ENCODE measurements at regions not wholly inside any gene's neighbourhood (a gene's known extent, or its start where the extent isn't known, plus 50 kb on each side); places are given as distances from the start of the nearest gene placed in this dataset.
"Not testable (repeated sequence)": the region's sequence is repeated elsewhere in the genome, so short reads cannot be mapped to it uniquely, and the experiment has no call there.

DNA sequence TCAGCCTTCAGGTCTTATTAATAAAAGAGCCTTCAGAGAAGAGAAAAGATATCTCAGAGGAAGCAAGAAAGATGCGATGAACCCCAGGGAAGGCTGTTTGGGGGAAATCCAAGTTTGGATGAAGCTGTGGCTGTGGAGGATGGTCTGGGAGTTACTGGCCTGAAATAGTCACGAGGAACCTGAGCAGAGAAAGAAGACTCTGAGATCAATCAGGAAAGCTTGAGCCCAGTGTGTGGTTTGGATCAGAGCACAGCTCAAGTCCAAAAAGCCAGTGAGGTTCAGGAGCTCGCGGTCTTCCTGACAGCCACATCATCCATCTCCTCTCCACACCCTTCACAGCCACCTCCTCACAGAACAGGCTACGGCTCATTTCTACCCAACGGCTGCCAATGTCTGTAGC, 87.4 kb upstream of the SERPINE2 start:
- Histone ChIP-seq H3K36me3 (ENCODE audit: control insufficient read depth in 3 of 3, insufficient read depth in 2 of 3, low read depth in 1 of 3, low read length in 3 of 3) (no peaks in the 10 kb centered on the region), H3K27me3 (ENCODE audit: control insufficient read depth in 3 of 3, insufficient read depth in 3 of 3, low read length in 3 of 3) (no peaks in the 10 kb centered on the region), H3K27ac (ENCODE audit: low read depth in 1 of 3, low read length in 2 of 3) (no peak overlapping the region), H3K4me1 (ENCODE audit: control insufficient read depth in 3 of 3, insufficient read depth in 2 of 3, low read depth in 1 of 3, low read length in 2 of 3) (peaks cover 0 to 2% (median 0%) of the 10 kb centered on the region in 3 donors), H3K4me3 (ENCODE audit: low read depth in 1 of 3, low read length in 3 of 3) (no peak overlapping the region), H3K9me3 (ENCODE audit: control insufficient read depth in 2 of 2, insufficient read depth in 1 of 2, low read depth in 1 of 2, low read length in 1 of 2) (peaks cover 0 to 4% of the 10 kb centered on the region in 2 donors)
- FAIRE-seq (no peak), DNase-seq (no peak)
- WGBS, 3 donors = 76 to 90% (median 89%) methylated on average over 6 of the region's 6 CpGs

- Histone ChIP-seq H3K36me3 (ENCODE audit: control insufficient read depth in 3 of 3, insufficient read depth in 2 of 3, low read depth in 1 of 3, low read length in 3 of 3) (no peaks in the 10 kb centered on the region), H3K4me3 (ENCODE audit: low read depth in 1 of 3, low read length in 3 of 3) (no peak overlapping the region), H3K27me3 (ENCODE audit: control insufficient read depth in 3 of 3, insufficient read depth in 3 of 3, low read length in 3 of 3) (no peaks in the 10 kb centered on the region), H3K27ac (ENCODE audit: low read depth in 1 of 3, low read length in 2 of 3) (no peak overlapping the region), H3K4me1 (ENCODE audit: control insufficient read depth in 3 of 3, insufficient read depth in 2 of 3, low read depth in 1 of 3, low read length in 2 of 3) (peaks cover 0 to 2% (median 0%) of the 10 kb centered on the region in 3 donors), H3K9me3 (ENCODE audit: control insufficient read depth in 2 of 2, insufficient read depth in 1 of 2, low read depth in 1 of 2, low read length in 1 of 2) (peaks cover 0 to 4% of the 10 kb centered on the region in 2 donors)
- no peak for DNase-seq
- WGBS, 3 donors = 42 to 86% (median 71%) methylated on average over 5 of the region's 5 CpGs
- FAIRE-seq = no peak
Measured at GRCh38 chr2:224126003-224126402, 86.9 kb upstream of the SERPINE2 start.

GRCh38 chr2:224122542-224122941, 83.5 kb upstream of the SERPINE2 start:
- FAIRE-seq (no peak), DNase-seq (peak in 1 of 2 donors; percentile 23)
- no peak overlapping the region for H3K4me3 ChIP-seq (ENCODE audit: low read depth in 1 of 3, low read length in 3 of 3)
- no peaks in the 10 kb centered on the region for H3K36me3 ChIP-seq (ENCODE audit: control insufficient read depth in 3 of 3, insufficient read depth in 2 of 3, low read depth in 1 of 3, low read length in 3 of 3)
- peaks cover 0 to 2% (median 0%) of the 10 kb centered on the region in 3 donors for H3K4me1 ChIP-seq (ENCODE audit: control insufficient read depth in 3 of 3, insufficient read depth in 2 of 3, low read depth in 1 of 3, low read length in 2 of 3)
- no peaks in the 10 kb centered on the region for H3K27me3 ChIP-seq (ENCODE audit: control insufficient read depth in 3 of 3, insufficient read depth in 3 of 3, low read length in 3 of 3)
- peaks cover 0 to 7% of the 10 kb centered on the region in 2 donors for H3K9me3 ChIP-seq (ENCODE audit: control insufficient read depth in 2 of 2, insufficient read depth in 1 of 2, low read depth in 1 of 2, low read length in 1 of 2)
- no peak overlapping the region for H3K27ac ChIP-seq (ENCODE audit: low read depth in 1 of 3, low read length in 2 of 3)

DNA sequence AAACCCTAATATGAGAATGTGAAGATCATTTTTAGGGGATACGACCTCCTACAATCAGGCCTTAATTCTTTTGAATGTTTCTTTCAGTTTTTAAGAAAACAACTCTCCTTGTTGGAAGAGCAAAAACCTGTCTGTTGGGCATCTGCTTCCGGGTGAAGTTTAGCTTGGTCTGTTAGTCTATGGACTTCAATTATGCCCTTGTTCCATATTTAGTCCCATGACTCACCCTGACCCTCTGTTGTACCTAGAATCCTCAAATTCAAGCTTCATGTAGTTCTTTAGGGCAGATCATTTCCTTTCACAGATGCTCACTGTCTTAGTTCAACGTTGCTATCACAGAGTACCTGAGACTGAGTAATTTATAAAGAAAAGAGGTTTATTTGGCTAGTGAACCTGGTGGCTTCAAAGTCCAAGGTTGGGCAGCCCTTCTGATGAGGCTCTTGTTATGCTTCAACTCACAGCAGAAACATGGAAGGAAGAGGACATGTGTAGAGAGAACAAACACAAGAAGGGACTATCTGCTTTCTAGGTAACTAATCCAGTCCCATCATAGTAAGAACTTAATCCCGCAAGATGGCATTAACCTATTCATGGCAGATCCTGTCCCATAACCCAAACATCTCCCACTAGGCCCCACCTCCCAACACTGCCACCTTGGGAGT, 82.5 kb upstream of the SERPINE2 start:
- 79 to 88% (median 80%) methylated on average over 4 of the region's 4 CpGs for WGBS, 3 donors
- no peak overlapping the region for H3K27ac ChIP-seq (ENCODE audit: low read depth in 1 of 3, low read length in 2 of 3)
- FAIRE-seq (no peak), DNase-seq (no peak)
- H3K4me3 ChIP-seq (ENCODE audit: low read depth in 1 of 3, low read length in 3 of 3) = no peak overlapping the region
- peaks cover 0 to 2% (median 0%) of the 10 kb centered on the region in 3 donors for H3K4me1 ChIP-seq (ENCODE audit: control insufficient read depth in 3 of 3, insufficient read depth in 2 of 3, low read depth in 1 of 3, low read length in 2 of 3)
- H3K27me3 ChIP-seq (ENCODE audit: control insufficient read depth in 3 of 3, insufficient read depth in 3 of 3, low read length in 3 of 3) = no peaks in the 10 kb centered on the region
- H3K36me3 ChIP-seq (ENCODE audit: control insufficient read depth in 3 of 3, insufficient read depth in 2 of 3, low read depth in 1 of 3, low read length in 3 of 3) = no peaks in the 10 kb centered on the region
- peaks cover 0 to 7% of the 10 kb centered on the region in 2 donors for H3K9me3 ChIP-seq (ENCODE audit: control insufficient read depth in 2 of 2, insufficient read depth in 1 of 2, low read depth in 1 of 2, low read length in 1 of 2)

DNA sequence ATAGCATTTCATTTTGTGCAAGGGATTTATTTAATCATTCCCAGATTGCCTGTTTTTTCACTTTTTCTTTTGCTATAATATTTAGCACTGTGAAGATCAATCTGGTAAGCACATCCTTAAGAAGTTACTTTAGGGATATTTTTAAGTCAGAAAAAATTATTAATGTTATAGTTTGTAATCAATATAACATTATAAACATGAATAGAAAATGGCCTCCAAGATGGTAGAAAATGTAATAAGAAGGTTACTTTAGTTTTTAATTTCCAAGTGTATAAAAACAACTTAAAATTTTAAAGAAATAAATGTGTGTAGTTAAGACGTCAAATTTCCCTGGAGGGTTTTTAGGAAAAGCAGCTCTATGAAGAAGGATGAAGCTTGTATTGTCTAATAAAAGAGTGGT, 81.9 kb upstream of the SERPINE2 start:
- 88 to 100% (median 98%) methylated on average over 1 of the region's 1 CpG for WGBS, 3 donors
- no peak for DNase-seq
- peak; percentile 15 for FAIRE-seq

DNA sequence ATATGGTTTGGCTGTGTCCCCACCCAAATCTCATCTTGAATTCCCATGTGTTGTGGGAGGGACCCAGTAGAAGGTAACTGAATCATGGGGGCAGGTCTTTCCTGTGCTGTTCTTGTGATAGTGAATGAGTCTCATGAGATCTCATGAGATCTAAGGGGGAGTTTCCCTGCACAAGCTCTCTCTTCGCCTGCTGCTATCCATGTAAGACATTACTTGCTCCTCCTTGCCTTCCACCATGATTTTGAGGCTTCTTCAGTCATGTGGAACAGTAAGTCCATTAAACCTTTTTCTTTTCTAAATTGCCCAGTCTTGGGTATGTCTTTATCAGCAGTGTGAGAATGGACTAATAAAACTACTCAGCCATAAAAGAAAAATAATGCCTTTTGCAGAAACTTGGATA, 80.8 kb upstream of the SERPINE2 start:
- H3K27ac ChIP-seq (ENCODE audit: low read depth in 1 of 3, low read length in 2 of 3); H3K36me3 ChIP-seq (ENCODE audit: control insufficient read depth in 3 of 3, insufficient read depth in 2 of 3, low read depth in 1 of 3, low read length in 3 of 3); FAIRE-seq; H3K4me1 ChIP-seq (ENCODE audit: control insufficient read depth in 3 of 3, insufficient read depth in 2 of 3, low read depth in 1 of 3, low read length in 2 of 3); H3K27me3 ChIP-seq (ENCODE audit: control insufficient read depth in 3 of 3, insufficient read depth in 3 of 3, low read length in 3 of 3); DNase-seq; H3K9me3 ChIP-seq (ENCODE audit: control insufficient read depth in 2 of 2, insufficient read depth in 1 of 2, low read depth in 1 of 2, low read length in 1 of 2); H3K4me3 ChIP-seq (ENCODE audit: low read depth in 1 of 3, low read length in 3 of 3): not testable (repeated sequence)
- WGBS, 3 donors = 86 to 97% (median 90%) methylated on average over 1 of the region's 1 CpG

More for the DNA sequence above, 81.9 kb upstream of the SERPINE2 start:
- Histone ChIP-seq H3K27me3 (ENCODE audit: control insufficient read depth in 3 of 3, insufficient read depth in 3 of 3, low read length in 3 of 3) (no peaks in the 10 kb centered on the region), H3K4me3 (ENCODE audit: low read depth in 1 of 3, low read length in 3 of 3) (no peak overlapping the region), H3K9me3 (ENCODE audit: control insufficient read depth in 2 of 2, insufficient read depth in 1 of 2, low read depth in 1 of 2, low read length in 1 of 2) (peaks cover 0 to 7% of the 10 kb centered on the region in 2 donors), H3K4me1 (ENCODE audit: control insufficient read depth in 3 of 3, insufficient read depth in 2 of 3, low read depth in 1 of 3, low read length in 2 of 3) (no peaks in the 10 kb centered on the region), H3K27ac (ENCODE audit: low read depth in 1 of 3, low read length in 2 of 3) (no peak overlapping the region), H3K36me3 (ENCODE audit: control insufficient read depth in 3 of 3, insufficient read depth in 2 of 3, low read depth in 1 of 3, low read length in 3 of 3) (no peaks in the 10 kb centered on the region)

GRCh38 chr2:224114428-224114827, 75.3 kb upstream of the SERPINE2 start:
- no peak overlapping the region for H3K4me3 ChIP-seq (ENCODE audit: low read depth in 1 of 3, low read length in 3 of 3)
- DNase-seq (no peak), FAIRE-seq (no peak)
- no peaks in the 10 kb centered on the region for H3K36me3 ChIP-seq (ENCODE audit: control insufficient read depth in 3 of 3, insufficient read depth in 2 of 3, low read depth in 1 of 3, low read length in 3 of 3)
- 46 to 66% (median 64%) methylated on average over 2 of the region's 2 CpGs for whole genome bisulfite sequencing, 3 donors
- no peak overlapping the region for H3K27ac ChIP-seq (ENCODE audit: low read depth in 1 of 3, low read length in 2 of 3)
- H3K9me3 ChIP-seq (ENCODE audit: control insufficient read depth in 2 of 2, insufficient read depth in 1 of 2, low read depth in 1 of 2, low read length in 1 of 2) = peaks cover 0 to 10% of the 10 kb centered on the region in 2 donors
- H3K27me3 ChIP-seq (ENCODE audit: control insufficient read depth in 3 of 3, insufficient read depth in 3 of 3, low read length in 3 of 3) = no peaks in the 10 kb centered on the region
- no peaks in the 10 kb centered on the region for H3K4me1 ChIP-seq (ENCODE audit: control insufficient read depth in 3 of 3, insufficient read depth in 2 of 3, low read depth in 1 of 3, low read length in 2 of 3)

- not testable (repeated sequence) for FAIRE-seq; H3K27ac ChIP-seq (ENCODE audit: low read depth in 1 of 3, low read length in 2 of 3)
Measured at GRCh38 chr2:224113930-224114329, 74.8 kb upstream of the SERPINE2 start.

GRCh38 chr2:224111576-224111975, 72.5 kb upstream of the SERPINE2 start:
- no peak for FAIRE-seq

More at GRCh38 chr2:224113930-224114329, 74.8 kb upstream of the SERPINE2 start:
- H3K4me3 ChIP-seq (ENCODE audit: low read depth in 1 of 3, low read length in 3 of 3); H3K27me3 ChIP-seq (ENCODE audit: control insufficient read depth in 3 of 3, insufficient read depth in 3 of 3, low read length in 3 of 3); H3K4me1 ChIP-seq (ENCODE audit: control insufficient read depth in 3 of 3, insufficient read depth in 2 of 3, low read depth in 1 of 3, low read length in 2 of 3); DNase-seq; H3K9me3 ChIP-seq (ENCODE audit: control insufficient read depth in 2 of 2, insufficient read depth in 1 of 2, low read depth in 1 of 2, low read length in 1 of 2); H3K36me3 ChIP-seq (ENCODE audit: control insufficient read depth in 3 of 3, insufficient read depth in 2 of 3, low read depth in 1 of 3, low read length in 3 of 3): not testable (repeated sequence)
- 0 to 23% (median 14%) methylated on average over 1 of the region's 1 CpG for WGBS, 3 donors

More at GRCh38 chr2:224111576-224111975, 72.5 kb upstream of the SERPINE2 start:
- Histone ChIP-seq H3K9me3 (ENCODE audit: control insufficient read depth in 2 of 2, insufficient read depth in 1 of 2, low read depth in 1 of 2, low read length in 1 of 2) (peaks cover 0 to 10% of the 10 kb centered on the region in 2 donors), H3K27ac (ENCODE audit: low read depth in 1 of 3, low read length in 2 of 3) (no peak overlapping the region), H3K27me3 (ENCODE audit: control insufficient read depth in 3 of 3, insufficient read depth in 3 of 3, low read length in 3 of 3) (no peaks in the 10 kb centered on the region), H3K4me1 (ENCODE audit: control insufficient read depth in 3 of 3, insufficient read depth in 2 of 3, low read depth in 1 of 3, low read length in 2 of 3) (no peaks in the 10 kb centered on the region), H3K4me3 (ENCODE audit: low read depth in 1 of 3, low read length in 3 of 3) (no peak overlapping the region), H3K36me3 (ENCODE audit: control insufficient read depth in 3 of 3, insufficient read depth in 2 of 3, low read depth in 1 of 3, low read length in 3 of 3) (no peaks in the 10 kb centered on the region)
- 81 to 90% (median 90%) methylated on average over 2 of the region's 2 CpGs for WGBS, 3 donors
- DNase-seq = no peak

All from small intestine (tissue), 7 donors.